Stimulated activated CD8-positive, alpha-beta memory T cell treated with anti-CD3 and anti-CD28 coated beads, Interleukin-15, amount 100 ng/mL, for 24 hours (primary cell): ENCODE measurements at regions not wholly inside any gene's neighbourhood (a gene's known extent, or its start where the extent isn't known, plus 50 kb on each side); places are given as distances from the start of the nearest gene placed in this dataset.
"Not testable (repeated sequence)": the region's sequence is repeated elsewhere in the genome, so short reads cannot be mapped to it uniquely, and the experiment has no call there.

Experiments used
- DNase-seq: peaks from one replicate; pipeline ENCODE4 v3.0.0-alpha.2; 2020; ENCODE audit warnings: low read depth

DNA sequence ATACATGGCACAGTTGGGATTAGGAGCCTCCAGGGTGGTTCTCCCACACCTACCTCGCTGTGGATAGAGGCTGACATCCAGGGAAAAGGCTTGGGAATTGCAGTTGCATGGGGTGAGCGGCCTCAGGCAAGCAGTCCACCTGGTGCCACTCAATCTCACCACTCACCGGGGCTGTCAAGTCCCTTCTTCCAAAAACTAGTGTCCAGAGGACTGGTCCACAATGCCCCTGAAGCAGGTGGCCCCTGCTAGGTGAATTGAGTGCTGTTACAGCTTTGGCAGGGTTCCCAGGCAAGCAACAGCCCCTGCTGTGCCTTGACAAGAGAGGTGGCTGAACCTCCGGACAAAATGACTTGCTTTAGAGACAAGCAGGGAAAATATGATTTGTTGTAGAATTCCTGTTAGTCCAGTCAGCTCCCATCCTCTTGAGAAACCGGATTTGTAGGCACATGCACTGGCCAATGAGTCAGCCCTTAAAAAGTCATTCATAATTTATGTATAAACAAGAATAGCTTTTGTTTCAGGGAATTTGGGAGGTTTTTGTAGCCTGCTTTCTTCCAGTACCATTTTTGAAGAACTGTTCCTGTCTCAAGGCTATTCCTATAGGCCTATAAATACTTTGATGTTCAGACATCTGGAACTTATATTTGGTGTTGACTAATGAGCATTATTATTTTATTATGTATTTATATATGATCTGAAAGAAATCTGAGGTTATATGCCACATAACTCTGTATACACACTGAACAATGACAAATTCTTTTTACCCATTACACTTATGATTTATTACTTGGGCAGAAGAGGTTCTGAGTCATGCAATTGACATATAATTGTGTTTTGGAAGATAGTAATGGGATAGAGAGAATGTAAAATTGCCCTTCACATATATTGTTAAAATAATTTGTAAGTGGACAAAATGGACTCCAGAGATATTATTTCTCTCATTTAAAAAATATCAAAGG lies 411.1 kb downstream of the ACTL7B start:
- no peak for DNase-seq

DNA sequence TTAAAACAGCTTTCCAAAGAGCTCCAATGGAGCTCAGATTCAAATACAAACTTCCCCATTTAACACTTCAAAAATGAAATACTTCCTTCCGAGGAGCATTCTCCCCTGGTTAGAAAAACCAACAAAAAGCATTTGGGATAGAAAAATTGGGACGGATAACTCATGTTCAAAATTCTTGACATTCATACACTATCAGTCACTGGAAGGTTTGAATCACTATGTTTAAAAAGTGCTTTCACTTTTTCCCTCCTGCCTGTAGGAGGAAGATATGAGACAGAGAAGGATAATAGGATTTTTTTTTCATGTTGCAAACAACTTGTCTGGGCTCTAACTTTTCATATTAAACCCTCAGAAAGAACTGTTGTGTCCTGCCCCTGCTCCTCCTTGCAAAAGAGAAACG lies 412.0 kb downstream of the ACTL7B start:
- DNase-seq = no peak

DNA sequence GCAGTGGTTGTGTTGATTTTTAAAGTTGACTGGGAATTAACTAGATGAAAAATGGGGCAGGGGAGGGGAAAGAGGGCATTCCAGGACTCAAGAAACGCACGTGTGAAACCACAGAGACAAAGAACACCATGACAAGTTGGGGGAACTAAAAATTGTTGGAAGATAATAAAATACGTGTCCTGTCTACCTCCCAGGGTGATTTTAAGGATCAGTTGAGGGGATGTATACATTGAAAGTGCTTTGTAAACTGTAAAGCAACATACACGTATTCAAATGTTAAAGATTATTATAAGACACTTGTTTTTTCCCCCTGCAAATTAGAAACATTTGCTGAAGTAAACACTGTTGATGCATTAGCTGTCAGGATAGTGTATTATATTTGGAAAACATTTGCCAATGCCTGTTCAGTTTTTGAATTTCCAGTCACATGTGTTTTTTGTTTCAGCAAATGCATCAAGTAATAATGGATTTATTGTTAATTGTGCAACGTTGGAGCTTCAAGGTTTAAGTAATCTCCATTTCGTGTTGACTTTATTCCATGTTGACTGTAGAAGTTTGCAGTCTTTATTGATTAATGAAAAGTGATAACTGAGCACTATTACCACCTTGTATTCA lies 412.7 kb downstream of the ACTL7B start:
- DNase-seq = no peak

DNA sequence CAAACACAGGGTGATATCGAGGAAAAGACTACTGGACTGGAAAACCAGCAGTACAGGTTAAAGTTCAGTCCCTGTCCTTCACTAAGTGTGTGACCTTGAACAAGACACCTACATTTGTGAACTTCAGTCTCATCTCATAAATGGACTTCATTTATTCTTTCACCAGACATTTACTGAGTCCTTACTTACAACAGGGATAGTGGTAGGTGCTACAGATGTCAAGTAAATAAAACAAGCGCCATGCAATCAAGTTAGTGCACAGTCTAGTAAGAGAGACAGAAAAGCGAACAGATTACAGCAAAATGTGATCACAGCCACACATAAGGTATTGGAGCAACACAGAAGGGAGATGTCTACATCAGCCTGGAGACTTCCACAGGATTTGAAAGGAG lies 413.2 kb downstream of the ACTL7B start:
- no peak for DNase-seq

DNA sequence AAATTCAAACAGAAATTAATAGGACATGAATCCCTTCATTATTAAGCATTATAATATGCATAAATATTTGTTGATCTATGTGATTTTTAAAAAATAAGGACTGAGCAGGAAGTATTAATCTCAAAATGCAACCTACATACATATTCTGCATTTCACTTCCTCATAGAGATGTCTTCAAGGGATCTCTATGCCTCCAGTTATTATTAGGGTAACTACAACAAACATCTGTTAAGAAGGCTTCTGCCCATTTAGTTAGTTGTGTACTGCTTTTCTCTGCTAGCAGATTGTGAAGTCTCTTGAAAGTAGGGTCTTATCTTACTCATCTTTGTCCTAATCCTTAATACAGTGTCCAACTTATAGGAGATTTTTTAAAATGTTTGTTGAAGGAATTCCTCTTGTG lies 414.1 kb downstream of the ACTL7B start:
- no peak for DNase-seq

DNA sequence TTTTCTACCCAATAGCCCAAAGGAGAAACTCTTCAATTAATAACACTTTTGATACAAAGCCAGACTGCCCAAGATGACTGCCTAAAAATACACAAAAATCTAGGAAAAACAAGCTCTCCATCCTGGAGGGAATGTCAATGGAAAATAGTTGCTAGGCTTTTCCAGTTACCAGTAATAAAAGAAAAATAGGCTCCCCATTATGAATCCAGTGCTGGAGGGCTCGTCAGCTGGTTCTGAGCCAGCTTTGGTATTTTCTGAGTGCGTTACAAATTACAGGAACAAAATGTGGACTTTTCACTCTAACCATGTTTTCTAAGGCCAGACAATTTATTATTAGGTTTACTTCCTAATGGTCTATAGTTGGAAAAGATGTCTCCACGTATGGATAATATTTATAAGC lies 414.5 kb downstream of the ACTL7B start:
- no peak for DNase-seq

DNA sequence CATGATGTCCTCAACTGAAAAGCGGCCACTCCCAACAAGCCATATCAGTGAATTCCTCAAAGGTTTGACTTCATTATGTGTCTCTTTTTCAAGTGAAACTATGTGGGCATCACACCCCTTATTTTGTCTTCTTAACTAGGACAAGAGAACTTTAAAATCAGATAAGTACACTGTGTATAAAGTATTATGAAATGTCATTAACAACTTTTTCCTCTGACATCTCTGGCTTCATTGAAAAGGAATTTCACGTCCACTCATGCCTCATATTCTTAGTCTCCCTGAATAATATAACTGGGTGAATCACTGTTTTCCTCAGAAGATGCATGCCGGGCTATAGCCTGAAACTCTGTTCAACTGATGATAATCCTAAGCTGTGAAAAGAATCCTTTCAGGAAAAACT lies 415.8 kb downstream of the ACTL7B start:
- DNase-seq = no peak

DNA sequence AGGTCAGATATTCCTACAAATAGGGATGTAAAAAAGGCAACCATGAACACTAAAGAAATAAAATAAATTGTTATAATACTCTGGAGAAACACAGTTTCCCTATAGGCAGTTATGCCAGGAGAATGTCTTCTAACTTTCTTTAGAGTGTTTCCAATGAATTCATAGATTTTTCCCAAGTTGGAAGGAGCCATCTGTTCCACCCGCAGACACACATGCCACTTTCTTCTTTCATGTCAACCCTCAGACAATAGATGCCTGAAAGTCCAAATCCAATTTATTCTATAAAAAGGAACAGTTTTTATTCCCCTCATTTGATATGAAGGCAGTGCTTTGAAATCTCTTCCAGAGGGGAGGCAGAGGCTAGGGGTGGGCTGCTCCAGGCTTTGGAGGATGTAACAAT lies 418.1 kb downstream of the ACTL7B start:
- DNase-seq = no peak

DNA sequence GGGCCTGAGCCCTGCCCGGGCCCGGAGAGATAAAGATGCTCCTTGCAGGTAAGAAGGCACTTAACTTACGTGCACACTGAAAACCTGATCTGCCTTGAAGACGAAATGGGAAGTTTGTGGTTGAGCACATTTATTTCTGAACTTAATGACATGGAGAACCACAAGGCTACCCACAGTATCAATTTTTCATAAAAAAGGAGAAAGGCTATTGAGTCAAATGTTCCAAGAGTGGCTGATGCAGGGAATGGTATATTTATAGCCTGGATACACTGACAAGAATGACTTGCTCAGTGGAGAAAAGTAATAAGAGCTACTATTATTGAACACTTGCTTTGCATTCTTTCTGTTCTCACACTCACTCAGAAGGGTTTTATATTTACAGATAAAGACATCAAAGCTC lies 419.3 kb downstream of the ACTL7B start:
- DNase-seq = no peak

DNA sequence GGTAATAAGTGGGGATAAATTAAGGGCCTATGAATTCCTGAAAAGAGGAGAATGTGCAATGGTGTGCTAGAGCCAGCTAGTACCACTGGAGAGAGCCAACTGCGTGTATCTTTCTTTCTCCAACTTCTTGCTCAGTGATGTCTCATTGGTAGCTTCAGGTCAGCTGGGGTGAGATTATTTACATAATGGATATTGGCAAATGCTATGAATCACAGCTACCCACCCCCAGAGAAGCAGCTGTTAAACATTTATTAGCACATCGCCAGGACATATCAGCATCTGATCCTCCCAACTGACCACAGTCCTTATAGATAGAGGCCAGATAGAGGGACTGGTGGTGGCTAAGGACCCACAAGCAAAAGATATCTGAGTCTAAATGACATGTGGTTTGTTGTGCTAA lies 421.3 kb downstream of the ACTL7B start:
- DNase-seq = no peak

DNA sequence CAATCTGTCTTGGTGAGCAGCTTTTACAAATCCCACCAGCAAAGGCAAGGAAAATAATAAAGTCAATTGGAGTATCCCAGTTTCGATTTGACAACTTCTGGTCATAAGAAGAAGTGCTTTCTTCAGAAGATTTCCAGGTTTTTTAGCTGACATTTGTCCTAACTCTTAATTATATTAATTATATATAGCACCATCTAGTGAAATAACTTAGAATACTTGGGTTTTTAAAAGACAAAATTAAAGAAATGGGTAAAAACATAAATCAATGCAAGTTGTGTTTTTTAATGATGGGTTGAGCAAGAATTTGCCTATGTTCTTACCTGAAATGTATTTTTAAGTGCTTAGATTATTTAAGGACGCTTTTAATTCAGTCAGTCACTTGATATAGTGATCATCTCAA lies 421.8 kb downstream of the ACTL7B start:
- no peak for DNase-seq

DNA sequence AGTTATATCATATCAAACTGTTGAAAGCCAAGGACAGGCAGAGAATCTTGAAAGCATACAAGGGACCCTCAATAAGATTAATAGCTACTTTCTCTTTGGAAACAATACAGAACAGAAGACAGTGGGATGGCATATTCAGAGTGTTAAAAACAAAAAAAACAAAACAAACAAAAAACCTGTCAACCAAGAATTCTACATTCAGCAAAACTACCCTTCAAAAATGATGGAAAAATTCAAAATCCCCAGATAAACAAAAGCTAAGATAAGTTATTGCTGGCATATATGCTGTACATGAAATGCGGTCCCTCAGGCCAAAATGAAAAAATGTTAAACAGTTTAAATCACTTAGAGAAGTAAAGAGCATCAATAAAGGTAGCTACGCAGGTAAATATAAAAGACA lies 425.1 kb downstream of the ACTL7B start:
- no peak for DNase-seq

DNA sequence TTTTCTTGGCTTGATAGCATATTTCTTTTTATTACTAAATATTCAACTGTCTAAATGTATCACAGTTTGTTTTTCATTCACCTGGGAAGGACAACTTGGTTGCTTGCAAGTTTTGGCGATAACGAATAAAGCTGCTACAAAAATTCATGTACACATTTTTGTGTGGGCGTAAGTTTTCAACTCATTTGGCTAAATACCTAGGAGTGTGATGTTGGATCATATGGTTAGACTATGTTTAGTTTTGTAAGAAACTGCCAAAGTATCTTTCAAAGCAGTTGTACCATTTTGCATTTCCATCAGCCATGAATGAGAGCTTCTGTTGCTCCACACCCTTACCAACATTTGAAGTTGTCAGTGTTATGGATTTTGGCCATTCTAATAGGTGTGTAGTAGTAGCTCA lies 428.0 kb downstream of the ACTL7B start:
- no peak for DNase-seq

DNA sequence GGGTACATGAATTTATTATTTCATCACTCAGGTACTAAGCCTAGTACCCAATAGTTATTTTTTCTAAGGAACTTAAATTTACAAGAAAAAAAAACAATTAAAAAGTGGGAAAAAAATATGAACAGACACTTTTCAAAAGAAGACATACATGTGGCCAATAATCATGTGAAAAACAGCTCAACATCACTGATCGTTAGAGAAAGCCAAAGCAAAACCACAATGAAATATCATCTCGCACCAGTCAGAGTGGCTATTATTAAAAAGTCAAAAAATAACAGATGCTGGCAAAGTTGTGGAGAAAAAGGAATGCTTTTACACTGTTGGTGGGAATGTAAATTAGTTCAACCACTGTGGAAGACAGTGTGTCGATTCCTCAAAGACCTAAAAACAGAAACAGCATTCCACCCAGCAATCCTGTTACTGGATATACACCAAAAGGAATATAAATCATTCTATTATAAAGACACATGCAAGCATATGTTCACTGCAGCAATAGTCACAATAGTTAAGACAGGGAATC lies 429.3 kb downstream of the ACTL7B start:
- not testable (repeated sequence) for DNase-seq

DNA sequence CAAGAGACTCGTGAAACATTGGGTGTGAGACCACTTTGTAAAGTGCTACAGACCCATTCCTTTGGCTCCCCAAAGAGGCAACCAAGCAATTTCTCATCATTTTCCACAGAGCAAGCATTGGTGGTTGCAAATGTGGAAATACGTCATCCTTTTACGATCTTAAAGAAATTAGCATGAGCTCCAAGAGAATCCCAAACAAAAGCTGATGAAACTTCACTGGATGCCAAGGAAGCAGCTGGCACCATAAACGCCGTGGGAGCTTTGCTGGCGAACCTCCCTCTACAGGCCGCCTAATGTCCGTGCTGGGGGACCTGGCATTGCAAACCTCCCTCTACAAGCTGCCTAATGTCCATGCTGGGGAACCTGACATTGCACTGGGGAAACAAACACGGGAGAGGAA lies 432.4 kb downstream of the ACTL7B start:
- DNase-seq = no peak

DNA sequence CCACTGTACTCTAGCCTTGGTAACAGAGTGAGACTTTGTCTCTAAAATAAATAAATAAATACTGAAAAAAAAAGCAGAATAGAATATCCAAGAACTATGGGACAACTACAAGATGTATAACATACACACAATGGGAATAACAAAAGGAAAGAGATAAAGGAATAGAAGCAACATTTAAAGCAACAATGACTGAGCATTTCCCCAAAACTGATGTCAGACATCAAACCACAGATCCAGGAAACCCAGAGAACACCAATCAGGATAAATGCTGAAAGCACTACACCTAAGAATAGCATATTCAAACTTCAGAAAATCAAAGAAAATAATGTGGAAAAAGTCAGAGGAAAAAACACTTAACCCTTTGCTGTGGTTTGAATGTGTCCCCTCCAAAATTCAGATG lies 436.4 kb downstream of the ACTL7B start:
- no peak for DNase-seq

DNA sequence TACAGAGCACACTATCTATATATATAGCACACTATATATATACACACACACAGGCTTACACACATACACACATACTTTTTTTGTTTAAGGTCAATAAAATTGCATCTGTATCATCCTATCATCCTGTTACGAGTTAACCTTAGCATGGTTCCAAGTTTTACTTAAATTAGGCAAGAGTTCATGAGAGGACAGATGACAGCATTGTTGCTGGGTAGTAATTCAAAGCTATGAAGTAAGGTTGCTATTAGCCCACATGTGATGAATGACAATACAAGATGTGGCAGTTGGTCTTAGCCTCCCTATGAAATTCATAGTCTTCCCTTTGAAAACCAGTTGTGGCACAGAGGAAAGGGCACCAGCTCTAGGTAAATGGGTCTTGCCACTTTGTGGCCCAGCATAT lies 438.1 kb downstream of the ACTL7B start:
- DNase-seq = no peak

DNA sequence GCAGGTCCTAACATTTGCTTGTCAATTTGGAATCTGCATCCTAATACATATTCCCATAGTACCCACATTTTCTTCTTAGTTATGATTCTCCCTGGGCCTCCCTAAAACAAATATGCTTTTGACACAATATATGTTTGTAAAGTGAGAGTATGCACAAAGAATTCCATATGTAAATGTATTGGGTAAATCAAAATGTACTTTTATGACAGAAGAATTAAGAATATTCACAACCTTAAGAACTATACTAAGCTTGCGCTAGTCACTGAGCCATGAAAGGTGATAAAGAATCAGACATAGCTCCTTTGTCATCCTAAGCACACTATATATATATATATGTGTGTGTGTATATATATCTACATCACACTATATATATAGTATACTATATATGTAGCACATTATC lies 438.5 kb downstream of the ACTL7B start:
- no peak for DNase-seq

DNA sequence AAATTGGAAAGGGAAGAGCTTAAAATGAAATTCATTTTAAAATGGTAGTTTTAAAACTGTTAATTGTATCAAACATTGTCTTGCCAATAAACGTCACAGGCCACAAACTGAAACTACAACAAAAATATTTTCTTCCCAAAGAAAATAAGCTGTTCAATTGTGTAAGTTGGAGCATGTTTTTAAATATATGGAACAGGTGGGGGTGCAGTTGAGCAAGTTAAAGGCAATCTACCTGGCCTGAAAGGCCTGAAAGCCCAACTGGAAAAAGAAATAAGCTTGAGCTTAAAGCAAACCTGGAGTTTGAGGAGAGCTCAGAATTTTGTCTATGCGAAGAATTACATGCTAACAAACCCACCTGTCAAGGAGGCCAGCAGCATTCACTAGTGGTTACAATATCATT lies 439.5 kb downstream of the ACTL7B start:
- DNase-seq = no peak

DNA sequence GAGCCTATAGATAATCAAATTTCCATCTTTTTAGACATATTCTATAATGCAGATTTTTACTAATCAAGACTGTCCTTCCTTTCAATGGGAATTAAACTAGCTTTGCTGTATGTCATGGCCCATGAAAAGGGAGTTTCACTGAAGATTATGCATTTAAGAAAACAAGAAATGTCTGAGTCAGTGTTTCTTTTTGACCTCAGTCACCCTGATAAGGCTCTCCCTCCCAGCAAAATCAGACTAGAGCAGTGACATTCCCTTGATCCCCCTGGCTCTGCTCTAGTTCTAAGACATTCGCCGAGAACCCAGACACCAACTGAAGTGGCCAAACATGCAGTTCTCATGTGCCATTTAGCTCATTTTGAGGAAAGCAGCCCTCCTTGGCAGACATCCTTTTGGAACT lies 442.0 kb downstream of the ACTL7B start:
- no peak for DNase-seq

DNA sequence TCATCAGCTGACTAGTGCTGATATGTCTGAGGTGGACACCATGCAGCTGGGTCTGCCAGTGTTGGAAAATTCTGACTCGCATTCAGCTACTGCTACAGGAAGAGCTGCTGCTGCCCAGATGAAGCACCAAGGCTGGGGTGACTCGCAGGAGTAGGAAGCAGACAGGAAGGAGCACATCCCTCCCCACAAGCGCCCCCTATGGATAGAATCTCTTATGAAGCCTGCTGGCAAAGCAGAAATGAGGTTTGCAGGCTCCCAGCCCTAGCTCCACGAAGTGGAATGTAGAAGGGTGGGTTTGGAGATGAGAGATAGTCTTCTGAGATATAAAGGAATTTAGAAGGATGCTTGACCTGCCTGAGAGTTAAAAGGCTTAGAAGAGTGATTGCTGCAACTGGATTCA lies 443.0 kb downstream of the ACTL7B start:
- no peak for DNase-seq

DNA sequence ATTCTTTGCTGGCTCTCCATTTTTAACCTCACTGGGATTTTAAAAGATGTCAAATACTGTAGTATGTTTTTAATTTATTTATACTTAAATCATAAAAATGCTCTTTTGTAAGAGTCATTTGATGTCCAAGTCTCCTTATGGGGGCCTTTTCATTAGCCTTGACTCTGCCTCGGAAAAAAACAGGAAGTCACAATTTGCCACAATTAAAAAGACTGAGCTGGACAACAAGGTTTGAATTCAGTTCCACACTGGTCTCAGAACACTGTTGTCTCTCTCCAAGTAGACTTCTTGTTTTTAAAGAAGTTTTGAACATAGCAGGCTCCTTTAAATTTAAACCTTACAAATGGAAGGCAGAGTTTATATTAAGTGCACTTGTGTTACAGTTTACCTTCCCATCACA lies 444.2 kb downstream of the ACTL7B start:
- DNase-seq = no peak

DNA sequence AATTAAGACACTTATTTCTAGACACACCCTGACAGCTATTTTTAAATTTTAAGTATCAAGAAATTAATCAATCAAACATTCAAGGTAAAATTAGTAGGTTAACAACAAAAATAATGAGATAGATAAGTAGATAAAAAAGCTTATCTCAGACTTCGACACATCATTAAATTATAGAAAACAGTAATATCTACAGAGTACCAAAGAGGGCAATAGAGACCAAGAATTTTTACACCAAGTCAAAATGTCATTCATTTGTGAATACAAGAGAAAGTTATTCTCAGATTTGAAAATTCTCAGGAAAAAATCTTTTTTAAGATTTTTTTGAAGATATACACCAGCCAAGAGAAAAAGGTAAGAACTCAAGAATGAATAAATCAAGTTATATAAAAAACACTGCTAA lies 445.6 kb downstream of the ACTL7B start:
- no peak for DNase-seq

DNA sequence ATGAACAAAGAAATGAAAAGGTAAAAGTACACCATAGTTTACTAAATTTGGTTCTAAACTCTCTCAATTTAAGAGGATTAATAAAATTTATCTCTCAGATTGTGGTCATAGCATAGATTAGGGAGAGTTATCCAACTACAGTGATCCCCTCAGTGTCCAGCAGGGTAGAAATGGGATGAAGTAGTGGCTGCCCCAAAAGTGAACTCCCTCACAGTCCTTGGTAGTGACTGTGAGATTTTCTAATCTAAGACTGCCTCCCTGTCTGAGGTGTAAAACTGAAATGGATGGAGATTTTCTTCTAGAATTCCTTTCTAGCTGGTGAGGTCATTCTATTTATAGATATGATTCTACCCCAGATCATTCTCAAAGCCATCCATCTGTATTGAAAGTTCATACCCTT lies 455.5 kb downstream of the ACTL7B start:
- DNase-seq = no peak
